Lung (tissue), 11 donors: ENCODE measurements at regions not wholly inside any gene's neighbourhood (a gene's known extent, or its start where the extent isn't known, plus 50 kb on each side); places are given as distances from the start of the nearest gene placed in this dataset.
"Not testable (repeated sequence)": the region's sequence is repeated elsewhere in the genome, so short reads cannot be mapped to it uniquely, and the experiment has no call there.

Source experiments
- ATAC-seq: fragments of 200-7000 bp; cut with Tn5 transposase; one replicate; pipeline ENCODE4 v1.9.1; 2020; ENCODE audit warnings: moderate number of reproducible peaks; ENCODE audit not compliant: insufficient read depth, low FRiP score
- DNase-seq, 3 donors: peaks; one replicate each; pipeline ENCODE4 v3.0.0-alpha.2; 2013 to 2017
- H3K27ac ChIP-seq, 2 donors: one replicate each; pipeline ENCODE4 v1.5.1; 2013; ENCODE audit warnings: mild to moderate bottlenecking in 2 of 2, moderate library complexity in 2 of 2, control low read depth in 1 of 2, inconsistent platforms in 1 of 2, low read depth in 1 of 2, low read length in 1 of 2
- H3K27me3 ChIP-seq, 3 donors: one replicate each; pipeline ENCODE4 v1.5.1; 2013; ENCODE audit warnings: low read length in 2 of 3; ENCODE audit not compliant: control insufficient read depth in 3 of 3, insufficient read depth in 3 of 3
- H3K36me3 ChIP-seq, 4 donors: one replicate each; pipeline ENCODE4 v1.5.1; 2013; ENCODE audit warnings: low read length in 4 of 4, mild to moderate bottlenecking in 1 of 4, moderate library complexity in 1 of 4; ENCODE audit not compliant: control insufficient read depth in 4 of 4, insufficient read depth in 4 of 4
- H3K4me1 ChIP-seq, 5 donors: one replicate each; pipeline ENCODE4 v1.5.1; 2013; ENCODE audit warnings: low read length in 5 of 5, mild to moderate bottlenecking in 2 of 5, moderate library complexity in 1 of 5; ENCODE audit not compliant: control insufficient read depth in 5 of 5, insufficient read depth in 5 of 5
- H3K4me3 ChIP-seq: one replicate; pipeline ENCODE4 v1.5.1; 2013; ENCODE audit warnings: mild to moderate bottlenecking, control low read depth, moderate library complexity
- H3K9ac ChIP-seq, 2 donors: one replicate each; pipeline ENCODE4 v1.5.1; 2013; ENCODE audit warnings: low read length in 2 of 2, control low read depth in 1 of 2; ENCODE audit not compliant: insufficient read depth in 1 of 2
- H3K9me3 ChIP-seq, 4 donors: one replicate each; pipeline ENCODE4 v1.5.1; 2013; ENCODE audit warnings: low read length in 3 of 4, mild to moderate bottlenecking in 1 of 4, moderate library complexity in 1 of 4; ENCODE audit not compliant: control insufficient read depth in 4 of 4, insufficient read depth in 3 of 4
- WGBS, 2 donors: extraction: QIAGEN DNeasy Blood & Tissue Kit; methylation state at CpG; one replicate each; pipeline ENCODE4 v1.1.7; 2013; 5-methylcytosine and 5-hydroxymethylcytosine counted together
- TF ChIP-seq, protein P1 (sequence below): IDR thresholded peaks from 2 replicates; pipeline ENCODE4 v1.5.1; 2012; ENCODE audit warnings: mild to moderate bottlenecking; ENCODE audit errors: control extremely low read depth, extremely low read depth
- donor health status: control.
- donor health status: control.
- donor health status: Bipolar disorder and iron deficiency.
- donor health status: healthy.
- donor health status: DM: yes; HTN: yes; CAD: no.

DNA sequence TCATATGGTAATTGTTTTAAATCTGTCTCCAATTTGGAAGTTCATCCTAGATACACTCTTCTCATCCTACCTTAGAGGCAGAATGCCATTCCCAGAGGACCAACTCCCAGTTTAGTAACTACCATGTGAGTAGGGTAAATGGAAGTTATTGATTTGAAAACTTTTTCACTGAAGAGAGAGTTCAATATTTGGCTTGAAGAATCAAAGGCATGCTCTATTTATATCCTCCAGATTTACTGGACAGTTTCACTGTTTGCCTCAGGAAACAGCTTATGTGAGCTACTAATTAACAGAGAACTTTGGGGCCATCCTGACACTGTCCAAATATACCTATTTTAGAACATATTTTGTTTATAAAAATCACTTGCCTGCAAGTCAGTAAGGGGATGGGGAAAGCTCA lies 607.2 kb upstream of the GYPC start:
- Histone ChIP-seq H3K4me1 (no peaks in the 10 kb centered on the region), H3K27ac (no peak overlapping the region), H3K9me3 (peaks cover 0 to 10% (median 3%) of the 10 kb centered on the region in 4 donors), H3K27me3 (no peaks in the 10 kb centered on the region), H3K4me3 (no peak overlapping the region), H3K9ac (no peak overlapping the region), H3K36me3 (no peaks in the 10 kb centered on the region)
- TF ChIP-seq, protein P1, sequence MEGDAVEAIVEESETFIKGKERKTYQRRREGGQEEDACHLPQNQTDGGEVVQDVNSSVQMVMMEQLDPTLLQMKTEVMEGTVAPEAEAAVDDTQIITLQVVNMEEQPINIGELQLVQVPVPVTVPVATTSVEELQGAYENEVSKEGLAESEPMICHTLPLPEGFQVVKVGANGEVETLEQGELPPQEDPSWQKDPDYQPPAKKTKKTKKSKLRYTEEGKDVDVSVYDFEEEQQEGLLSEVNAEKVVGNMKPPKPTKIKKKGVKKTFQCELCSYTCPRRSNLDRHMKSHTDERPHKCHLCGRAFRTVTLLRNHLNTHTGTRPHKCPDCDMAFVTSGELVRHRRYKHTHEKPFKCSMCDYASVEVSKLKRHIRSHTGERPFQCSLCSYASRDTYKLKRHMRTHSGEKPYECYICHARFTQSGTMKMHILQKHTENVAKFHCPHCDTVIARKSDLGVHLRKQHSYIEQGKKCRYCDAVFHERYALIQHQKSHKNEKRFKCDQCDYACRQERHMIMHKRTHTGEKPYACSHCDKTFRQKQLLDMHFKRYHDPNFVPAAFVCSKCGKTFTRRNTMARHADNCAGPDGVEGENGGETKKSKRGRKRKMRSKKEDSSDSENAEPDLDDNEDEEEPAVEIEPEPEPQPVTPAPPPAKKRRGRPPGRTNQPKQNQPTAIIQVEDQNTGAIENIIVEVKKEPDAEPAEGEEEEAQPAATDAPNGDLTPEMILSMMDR, result no peak
- DNase-seq, result no peak
- no peak for ATAC-seq

DNA sequence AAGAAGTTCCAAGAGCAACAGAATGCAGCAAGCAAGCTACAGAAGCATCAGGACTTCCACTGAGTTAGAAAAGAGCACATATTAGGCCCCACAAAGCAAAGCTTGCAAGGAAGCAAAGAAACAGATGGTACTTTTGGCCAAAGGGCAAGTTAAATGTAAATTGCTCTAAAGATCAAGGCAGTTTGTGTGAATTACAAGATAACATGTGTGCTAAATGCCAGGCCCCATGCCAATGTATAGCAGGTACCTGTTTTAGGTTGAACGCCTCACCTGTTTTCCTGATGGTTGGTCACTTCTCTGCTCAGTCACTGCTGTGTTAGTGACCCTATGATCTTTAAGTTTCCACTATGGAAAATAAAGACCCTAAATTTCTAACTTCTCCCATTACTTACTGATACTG lies 606.5 kb upstream of the GYPC start:
- Histone ChIP-seq H3K9me3 (peaks cover 0 to 12% (median 5%) of the 10 kb centered on the region in 4 donors), H3K4me3 (no peak overlapping the region), H3K27ac (no peak overlapping the region), H3K27me3 (no peaks in the 10 kb centered on the region), H3K4me1 (no peaks in the 10 kb centered on the region), H3K36me3 (no peaks in the 10 kb centered on the region), H3K9ac (no peak overlapping the region)
- WGBS, 2 donors, result 89 to 93% methylated on average over 1 of the region's 1 CpG
- ATAC-seq (peak; percentile 27), DNase-seq (no peak)
- TF ChIP-seq, protein P1, result no peak

DNA sequence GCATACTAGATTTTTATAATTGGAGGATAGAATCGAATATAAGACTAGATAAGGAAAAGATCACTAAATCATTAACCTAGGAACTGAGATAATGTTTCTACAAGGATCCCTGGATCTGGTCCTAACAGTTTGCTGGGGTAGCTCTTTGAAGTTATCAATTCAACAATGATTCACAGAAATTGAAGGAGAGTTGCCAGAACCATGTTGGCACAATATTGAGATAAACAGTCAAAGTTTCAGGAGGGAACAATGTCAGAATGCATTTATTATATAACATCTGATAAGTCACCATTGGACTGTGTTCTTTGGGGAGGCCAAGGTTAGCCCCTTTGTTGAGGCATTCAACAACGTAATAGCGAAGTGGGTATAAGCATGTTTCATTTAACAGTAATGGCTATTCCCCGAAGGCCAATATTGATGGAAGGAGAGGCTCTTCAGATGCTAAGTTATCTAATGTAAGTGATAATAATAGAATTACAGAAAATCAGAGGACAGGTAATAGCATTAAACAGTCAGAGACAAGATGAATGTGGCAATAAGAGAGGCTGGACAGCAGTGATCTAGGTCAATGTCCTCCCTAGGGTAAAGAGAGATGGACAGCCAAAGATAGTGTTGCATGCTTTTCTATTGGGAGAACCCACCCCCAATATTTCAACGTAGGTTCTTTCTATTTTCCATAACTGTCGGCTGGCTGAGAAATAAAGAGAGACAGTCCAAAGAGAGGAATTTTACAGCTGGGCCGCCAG lies 604.8 kb upstream of the GYPC start:
- no peak overlapping the region for H3K9ac ChIP-seq
- ATAC-seq, result no peak
- H3K9me3 ChIP-seq, result peaks cover 0 to 13% (median 5%) of the 10 kb centered on the region in 4 donors
- H3K36me3 ChIP-seq, result no peaks in the 10 kb centered on the region
- WGBS, 2 donors, result 89 to 92% methylated on average over 7 of the region's 7 CpGs
- H3K27me3 ChIP-seq, result no peaks in the 10 kb centered on the region
- H3K27ac ChIP-seq, result no peak overlapping the region
- H3K4me3 ChIP-seq, result no peak overlapping the region
- TF ChIP-seq, protein P1, result no peak
- DNase-seq, result no peak
- H3K4me1 ChIP-seq, result no peaks in the 10 kb centered on the region

DNA sequence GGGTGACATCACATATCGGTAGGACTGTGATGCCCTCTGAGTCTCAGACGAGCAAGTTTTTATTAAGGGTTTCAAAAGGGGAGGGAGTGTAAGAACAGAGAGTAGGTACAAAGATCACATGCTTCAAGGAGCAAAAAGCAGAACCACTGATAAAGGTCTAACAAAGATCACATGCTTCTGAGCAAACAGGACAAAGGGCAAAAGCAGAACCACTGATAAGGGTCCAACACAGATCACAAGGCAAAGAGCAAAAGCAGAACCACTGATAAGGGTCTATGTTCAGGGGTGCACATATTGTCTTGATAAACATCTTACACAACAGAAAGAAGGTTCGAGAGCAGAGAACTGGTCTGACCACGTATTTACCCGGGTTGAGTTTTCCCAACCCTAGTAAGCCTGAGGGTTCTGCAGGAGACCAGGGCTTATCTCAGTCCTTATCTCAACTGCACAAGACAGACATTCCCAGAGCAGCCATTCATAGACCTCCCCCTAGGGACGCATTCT lies 604.2 kb upstream of the GYPC start:
- WGBS, 2 donors, result 80 to 85% methylated on average over 6 of the region's 6 CpGs
- peaks cover 0 to 13% (median 5%) of the 10 kb centered on the region in 4 donors for H3K9me3 ChIP-seq
- not testable (repeated sequence) for H3K9ac ChIP-seq

More for the DNA sequence above, 604.2 kb upstream of the GYPC start:
- DNase-seq, H3K4me3 ChIP-seq, H3K36me3 ChIP-seq, ATAC-seq, H3K27me3 ChIP-seq, H3K27ac ChIP-seq, H3K4me1 ChIP-seq: not testable (repeated sequence)
